IPS-NIHi11 (cell line): ENCODE measurements at regions not wholly inside any gene's neighbourhood (a gene's known extent, or its start where the extent isn't known, plus 50 kb on each side); places are given as distances from the start of the nearest gene placed in this dataset.

Source experiments
- DNase-seq: peaks from one replicate; pipeline ENCODE4 v3.0.0; 2012; ENCODE audit warnings: mixed read lengths, low spot score

DNA sequence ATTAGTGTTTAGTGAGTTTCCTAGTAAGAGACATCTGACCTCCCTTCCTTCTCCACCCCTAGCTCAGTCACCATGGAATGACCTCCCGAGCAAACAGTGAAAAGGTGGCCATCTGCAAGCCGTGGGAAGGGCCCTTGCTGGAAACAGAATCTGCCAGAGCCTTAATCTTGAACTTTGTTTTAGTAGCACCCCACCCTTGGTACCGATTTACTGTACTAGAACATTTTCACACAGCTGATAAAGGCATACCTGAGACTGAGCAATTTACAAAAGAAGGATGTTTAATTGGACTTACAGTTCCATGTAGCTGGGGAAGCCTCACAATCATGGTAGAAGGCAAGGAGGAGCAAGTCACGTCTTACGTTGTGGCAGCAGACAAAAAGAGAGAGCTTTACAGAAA is 655.8 kb downstream of the TSN start:
- DNase-seq: no peak

DNA sequence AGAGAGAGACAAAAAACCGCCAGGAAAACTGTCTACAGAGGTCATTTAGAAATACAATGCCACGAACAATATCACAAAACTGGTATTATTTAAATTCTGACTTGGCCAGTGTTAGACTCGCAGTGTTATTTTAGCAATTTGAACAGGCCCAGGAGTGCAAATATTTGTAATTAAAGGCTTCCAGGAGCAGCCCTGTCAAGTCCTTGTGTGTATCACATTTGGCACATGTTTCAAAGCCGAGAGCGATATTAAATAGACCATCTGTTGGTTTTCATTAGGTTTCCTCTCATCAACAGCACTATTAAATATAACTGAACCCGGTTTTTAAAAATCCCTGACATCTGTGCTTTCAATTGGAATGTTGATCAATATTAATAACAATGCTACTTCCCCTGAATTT is 656.9 kb downstream of the TSN start:
- DNase-seq: no peak

- no peak for DNase-seq
Measured at GRCh38 chr2:122414902-122415301, 659.5 kb downstream of the TSN start.

GRCh38 chr2:122417114-122417513 is 661.7 kb downstream of the TSN start:
- DNase-seq: no peak

DNA sequence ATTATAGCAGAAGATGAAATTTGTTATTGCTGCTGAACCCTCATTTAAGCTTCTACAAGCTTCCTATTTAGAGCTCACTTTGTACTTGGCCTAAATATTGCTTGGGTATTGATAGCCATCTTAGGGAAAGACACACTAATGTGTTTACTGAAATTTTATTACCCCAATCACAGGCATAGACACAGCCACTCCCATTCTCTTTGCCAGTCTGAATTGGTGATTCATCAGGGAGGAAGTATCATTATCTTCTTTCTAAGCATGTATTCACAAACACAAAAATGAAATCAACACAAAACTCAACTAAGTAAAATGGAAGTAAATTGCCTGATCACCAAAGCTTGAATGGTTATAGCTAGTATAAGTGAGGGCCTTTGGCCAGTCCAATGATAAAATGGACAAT is 666.3 kb downstream of the TSN start:
- DNase-seq: no peak

DNA sequence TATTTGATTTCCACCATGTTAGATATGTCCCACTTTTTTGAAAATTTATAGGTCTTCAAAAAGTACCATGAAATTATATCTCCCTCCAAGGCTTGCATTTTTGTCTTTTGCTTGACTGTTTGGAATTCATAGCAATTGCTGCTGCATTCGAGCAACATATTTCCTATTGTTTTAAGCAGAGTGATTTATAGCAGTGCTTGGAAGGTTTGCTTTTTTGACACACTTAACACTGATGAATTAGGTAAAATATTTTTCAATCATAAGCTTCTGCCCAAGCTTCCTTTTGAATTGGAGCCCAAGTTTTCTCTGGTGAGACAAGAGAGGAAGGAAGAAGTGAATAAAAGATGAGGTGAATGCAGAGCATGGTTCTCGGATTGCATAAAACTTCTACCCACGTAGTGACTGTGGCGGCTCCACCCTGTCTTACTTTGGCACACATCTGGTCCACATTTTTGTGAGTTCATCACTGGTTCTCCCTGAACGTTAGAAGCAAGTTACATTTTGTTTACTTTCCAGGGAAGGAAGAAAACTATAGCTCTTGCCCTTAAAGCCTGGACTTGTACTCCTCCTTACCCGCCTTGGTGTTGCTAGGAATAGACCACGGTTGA is 667.0 kb downstream of the TSN start:
- no peak for DNase-seq

GRCh38 chr2:122423934-122424333 is 668.5 kb downstream of the TSN start:
- no peak for DNase-seq

DNA sequence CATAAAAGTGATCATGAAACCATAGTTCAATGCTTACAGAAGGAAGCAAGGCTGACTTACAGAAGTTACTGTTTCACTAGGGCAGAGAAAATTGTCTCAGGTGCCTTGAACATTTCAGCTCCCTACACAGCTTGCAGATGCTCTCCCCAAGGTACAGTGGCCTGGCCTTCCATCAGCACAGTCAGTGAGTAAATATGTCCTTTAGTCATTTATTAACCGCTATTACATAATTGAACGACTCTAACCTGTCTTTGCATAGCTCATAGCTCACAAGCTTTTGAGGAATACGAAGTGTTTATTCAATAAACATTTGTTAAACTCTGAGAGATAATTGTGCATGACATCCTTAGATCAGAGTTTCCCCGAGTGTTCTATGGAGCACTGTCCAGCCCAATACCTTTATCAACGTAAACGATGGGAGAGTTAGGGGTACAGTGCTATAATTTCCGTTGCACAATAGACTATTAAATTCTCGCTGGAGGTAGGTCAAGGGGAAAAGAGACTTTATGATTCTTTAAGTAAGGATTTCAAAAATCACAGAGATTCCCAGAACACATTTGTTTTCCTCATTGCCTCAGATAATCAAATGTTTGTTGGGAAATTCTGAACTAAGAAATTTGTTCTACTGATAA is 677.8 kb downstream of the TSN start:
- DNase-seq: no peak

DNA sequence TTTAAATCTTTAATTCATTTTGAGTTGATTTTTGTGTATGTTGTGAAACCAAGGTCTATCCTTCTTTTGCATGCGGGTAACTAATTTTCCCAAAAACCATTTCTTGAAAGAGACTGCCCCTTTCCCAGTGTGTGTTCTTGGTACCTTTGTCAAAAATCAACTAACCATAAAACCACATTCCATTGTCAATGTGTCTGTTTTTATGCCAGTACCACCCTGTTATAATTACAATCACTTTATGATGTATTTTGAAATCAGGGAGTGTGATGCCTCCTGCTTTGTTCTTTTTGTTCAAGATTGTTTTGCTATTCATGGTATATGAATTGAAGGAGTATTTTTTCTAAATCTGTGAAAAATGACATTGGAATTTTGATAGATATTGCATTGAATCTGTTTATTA is 689.6 kb downstream of the TSN start:
- DNase-seq: no peak

DNA sequence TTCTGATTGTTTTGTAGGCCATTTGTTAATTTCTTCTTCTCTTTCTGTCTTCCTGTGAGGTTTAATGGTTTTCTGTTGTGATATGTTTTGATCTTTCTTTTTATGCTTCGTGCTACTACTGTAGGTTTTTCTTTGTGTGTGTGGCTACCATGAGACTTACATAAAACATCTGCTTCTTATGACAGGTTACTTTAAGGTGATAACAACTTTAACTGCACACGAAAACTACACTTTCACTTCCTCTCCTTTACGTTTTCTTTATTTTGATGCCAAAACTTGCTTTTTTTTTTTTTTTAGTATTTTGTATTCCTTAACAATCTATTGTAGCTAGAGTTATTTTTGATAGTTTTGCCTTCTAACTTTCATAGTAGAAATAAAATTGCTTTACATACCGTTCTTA is 691.3 kb downstream of the TSN start:
- DNase-seq: no peak

DNA sequence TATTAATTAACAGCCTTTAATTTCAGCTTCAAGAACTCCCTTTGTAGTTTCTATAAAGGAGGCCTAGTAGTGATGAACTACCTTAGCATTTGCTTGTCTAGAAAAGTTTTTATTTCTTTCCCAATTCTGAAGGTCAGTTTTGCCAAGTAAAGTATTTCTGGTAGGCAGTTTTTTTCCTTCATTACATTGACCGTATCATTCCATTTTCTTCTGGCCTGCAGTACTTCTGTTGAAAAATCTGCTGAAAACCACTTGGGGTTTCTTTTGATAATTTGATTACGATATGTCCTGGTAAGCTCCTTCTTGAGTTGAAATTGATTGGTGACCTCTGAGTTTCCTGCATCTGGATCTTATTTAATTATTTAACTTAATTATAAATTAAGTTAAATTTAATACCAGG is 691.8 kb downstream of the TSN start:
- DNase-seq: no peak

DNA sequence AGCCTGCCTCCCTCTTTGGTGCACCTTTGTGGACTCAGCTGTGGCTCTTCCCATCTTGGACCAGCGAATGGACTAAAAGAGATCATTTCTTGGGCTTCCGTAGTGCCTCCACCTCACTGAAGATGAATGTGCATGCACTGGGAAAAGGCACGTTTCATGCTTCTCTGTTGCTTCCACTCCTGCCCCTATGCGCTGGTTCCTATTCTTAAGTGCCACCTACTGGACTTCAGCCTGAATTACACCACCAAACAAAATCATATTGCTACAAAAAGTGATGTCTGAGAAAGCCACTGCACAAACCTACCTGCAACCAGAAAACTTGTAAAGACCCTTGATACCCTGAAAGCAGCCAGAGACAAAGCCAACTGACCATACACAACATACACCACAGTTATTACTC is 695.6 kb downstream of the TSN start:
- peak; percentile 31 for DNase-seq

GRCh38 chr2:122451697-122452096 is 696.2 kb downstream of the TSN start:
- no peak for DNase-seq

DNA sequence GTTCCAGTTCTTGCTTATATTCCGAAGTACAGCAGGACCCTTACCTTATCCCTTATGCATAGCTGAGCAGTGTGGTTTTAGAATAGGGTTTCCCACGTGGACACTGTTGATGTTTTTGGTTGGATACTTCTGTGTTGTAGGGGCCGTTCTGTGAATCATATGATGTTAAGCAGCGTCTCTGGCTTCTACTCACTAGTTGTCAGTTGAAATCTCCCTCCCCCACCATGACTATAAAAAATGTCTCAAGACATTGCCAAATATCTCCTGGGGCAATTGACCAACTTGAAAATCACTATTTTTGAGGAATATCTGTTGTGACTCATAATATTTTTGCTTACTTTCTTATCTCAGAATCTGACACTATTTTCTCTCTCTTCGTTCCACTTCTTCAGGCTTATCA is 713.7 kb downstream of the TSN start:
- no peak for DNase-seq

DNA sequence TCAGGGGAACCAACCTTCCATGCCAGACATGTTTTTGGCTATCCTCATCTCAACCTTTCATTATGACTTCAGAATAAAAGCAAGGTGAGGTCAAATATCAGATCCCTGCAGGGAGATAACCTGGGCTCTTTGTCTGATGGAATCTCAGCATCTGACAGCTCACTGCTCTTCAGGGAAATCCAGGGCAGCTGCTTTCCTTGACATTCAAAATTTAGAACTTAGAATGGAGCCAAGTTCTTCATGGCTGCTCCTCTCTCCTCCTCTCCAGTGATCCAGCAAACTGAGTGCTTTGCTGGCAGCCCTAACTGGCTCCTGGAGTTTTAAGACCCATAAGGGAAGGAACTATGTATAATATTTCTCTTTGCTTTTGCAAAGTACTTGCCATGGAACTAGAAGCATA is 716.3 kb downstream of the TSN start:
- no peak for DNase-seq

DNA sequence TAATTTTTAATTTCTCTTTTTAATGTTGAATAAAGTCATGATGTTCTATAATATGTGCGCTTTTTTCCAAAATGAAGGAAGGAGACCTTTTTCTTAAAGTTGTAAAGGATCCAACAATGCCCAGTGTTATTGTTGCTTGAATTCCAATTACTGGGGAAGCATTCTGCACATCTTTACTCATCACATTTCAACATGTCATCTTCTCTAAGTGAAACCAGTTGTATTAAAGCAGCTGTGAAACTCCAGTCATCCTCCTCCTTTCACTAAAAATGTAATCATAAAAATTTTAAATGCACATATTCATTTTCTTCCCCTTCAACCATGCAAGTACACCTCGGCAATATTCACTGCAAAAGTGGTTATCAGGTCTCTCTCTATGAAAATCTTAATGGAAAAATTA is 722.7 kb downstream of the TSN start:
- no peak for DNase-seq

DNA sequence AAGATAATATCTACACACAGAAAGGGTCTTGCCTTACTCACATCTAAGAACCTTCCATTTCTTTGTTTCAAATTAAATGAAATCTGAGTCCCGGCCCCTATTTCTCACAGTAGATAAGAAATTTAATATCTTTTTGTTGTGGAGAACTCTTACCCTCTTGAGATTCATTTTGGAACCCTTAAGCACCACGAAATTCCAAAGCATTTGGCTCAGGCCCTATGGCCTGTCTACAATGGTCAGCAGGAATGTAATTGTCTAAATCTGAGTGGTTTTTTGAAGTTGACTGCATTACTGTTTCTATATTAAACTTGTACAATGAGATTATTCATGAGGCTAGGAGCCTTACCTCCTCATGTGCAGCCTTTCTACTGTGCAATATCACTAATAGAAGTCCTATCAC is 723.3 kb downstream of the TSN start:
- no peak for DNase-seq

- DNase-seq: no peak
Measured at GRCh38 chr2:122480501-122481243, 725.2 kb downstream of the TSN start.

DNA sequence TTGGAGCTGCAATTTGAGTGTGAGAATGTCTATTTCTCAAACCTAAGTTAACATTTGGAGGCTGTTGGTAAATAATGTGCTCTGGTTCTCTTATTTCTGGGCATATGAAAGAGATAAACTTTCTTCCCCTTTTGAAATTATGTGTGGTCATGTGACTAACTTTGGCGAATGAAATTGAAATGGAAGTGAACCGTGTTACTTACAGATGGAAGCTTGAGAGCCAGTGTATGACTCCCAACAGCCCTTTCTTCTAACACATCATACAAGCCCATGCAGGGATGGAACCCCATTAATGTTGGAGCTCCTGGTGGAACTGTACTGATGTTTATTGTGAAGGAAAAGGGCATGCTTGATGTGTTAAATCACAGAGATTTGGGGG is 725.8 kb downstream of the TSN start:
- no peak for DNase-seq

DNA sequence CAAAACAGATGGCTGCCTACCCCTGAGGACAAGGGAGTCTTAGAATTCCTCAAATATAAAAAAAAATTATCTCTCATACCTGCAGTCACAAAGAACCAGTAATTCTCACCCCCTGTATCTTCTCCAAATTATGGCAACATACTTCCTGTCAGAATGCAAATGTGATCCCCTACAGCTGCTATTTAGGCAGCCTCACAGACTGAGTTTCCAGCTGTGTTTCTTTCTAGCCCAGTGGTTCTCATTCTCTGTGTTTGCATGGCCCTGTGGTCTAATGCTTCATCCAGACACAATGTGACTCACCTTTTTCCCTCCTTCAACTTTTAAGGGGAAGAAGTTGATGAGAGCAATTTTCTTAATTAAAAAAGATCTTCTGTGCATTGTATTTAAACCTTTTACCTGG is 726.3 kb downstream of the TSN start:
- DNase-seq: peak; percentile 45

DNA sequence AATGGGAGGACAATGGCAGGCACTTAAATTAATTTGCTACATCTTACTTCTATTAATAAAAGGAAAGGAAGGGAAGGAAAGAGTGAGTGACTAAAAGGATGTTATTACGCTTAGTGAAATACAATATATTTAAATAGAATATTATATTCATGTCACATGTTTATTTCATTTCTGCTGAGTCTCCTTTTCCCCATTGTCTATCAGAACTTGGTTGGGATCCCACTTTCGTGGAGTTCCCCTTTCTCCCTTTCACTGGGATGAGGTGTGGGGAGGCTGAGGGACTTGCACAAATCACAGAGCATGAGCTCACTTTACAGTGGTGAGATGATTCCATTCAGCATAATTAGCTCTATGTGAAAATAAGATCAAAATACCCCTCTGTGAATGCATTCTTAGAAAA is 730.6 kb downstream of the TSN start:
- no peak for DNase-seq

DNA sequence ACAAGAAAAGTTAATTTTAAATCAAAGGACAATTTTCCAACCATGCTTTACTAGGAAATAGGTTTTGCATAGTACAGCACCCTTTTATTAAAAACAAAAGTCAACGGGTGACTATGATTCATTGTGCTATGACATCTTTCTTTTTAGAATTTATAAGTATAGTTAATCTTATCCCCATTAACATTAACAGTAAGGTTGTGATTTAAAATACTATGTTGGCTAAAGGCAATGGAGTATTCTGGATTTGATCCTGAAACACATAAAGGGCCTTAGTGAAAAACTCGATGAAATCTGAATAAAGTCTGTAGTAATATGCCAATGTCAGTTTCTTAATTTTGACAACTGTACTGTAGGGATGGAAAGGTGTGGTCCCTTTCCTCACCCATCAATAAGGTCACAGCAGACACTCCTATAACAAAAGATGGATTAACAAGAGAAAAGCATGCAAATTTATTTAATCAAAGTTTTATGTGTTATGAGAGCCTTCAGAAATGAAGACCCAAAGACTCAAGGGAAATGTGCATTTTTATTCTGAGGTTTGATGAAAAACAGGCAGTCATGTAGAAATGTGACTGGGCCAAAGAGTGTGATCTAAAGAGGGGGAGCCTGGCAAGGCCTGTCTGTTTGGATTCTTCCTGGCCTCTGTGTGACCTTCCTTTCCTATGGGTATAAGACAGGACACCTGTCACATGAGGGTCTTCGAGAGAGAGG is 731.4 kb downstream of the TSN start:
- no peak for DNase-seq

DNA sequence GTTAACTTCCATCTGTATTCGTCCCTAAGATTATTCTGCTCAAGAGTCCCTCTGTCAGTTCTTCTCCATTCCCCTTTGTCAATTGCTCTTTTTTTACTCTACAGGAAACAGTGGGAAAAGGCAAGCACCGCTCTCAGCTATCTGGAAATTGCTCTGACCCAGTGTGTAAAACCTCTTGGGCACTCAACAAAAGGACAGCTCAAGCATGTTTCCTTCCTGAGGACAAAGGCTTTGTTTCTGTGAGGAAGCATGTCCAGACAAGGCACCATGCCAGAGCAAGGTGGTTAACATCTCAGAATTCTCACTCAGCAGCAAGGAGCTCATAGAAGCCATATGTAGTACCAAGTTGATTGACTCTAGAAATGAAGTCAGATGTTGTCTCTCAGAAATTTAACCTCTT is 735.6 kb downstream of the TSN start:
- no peak for DNase-seq
